Transverse colon (tissue), 4 donors: ENCODE measurements at regions not wholly inside any gene's neighbourhood (a gene's known extent, or its start where the extent isn't known, plus 50 kb on each side); places are given as distances from the start of the nearest gene placed in this dataset.

Experiments used
- DNase-seq: peaks from one replicate; pipeline ENCODE4 v3.0.0-alpha.2; 2019
- H3K27ac ChIP-seq, 4 donors: fragments of 200-600 bp; sonication (generic); 2 replicates each; pipeline ENCODE4 v1.5.1; 2016 to 2018; ENCODE audit warnings: inconsistent platforms in 4 of 4
- H3K27me3 ChIP-seq: fragments of 200-600 bp; sonication (generic); 2 replicates; pipeline ENCODE4 v1.5.1; 2017; ENCODE audit warnings: inconsistent platforms
- H3K36me3 ChIP-seq, 4 donors: fragments of 200-600 bp; sonication (generic); 2 replicates each; pipeline ENCODE4 v1.5.1; 2017 to 2019; ENCODE audit warnings: inconsistent platforms in 4 of 4
- H3K4me1 ChIP-seq, 4 donors: fragments of 200-600 bp; sonication (generic); 2 replicates each; pipeline ENCODE4 v1.5.1; 2017 to 2020; ENCODE audit warnings: inconsistent platforms in 4 of 4
- H3K4me3 ChIP-seq, 4 donors: fragments of 200-600 bp; sonication (generic); 1 replicate in 1 of 4; 2 replicates in 3 of 4; pipeline versions ENCODE4 v1.5.1 to v1.6.1; 2017 to 2019; ENCODE audit warnings: inconsistent platforms in 4 of 4
- H3K9me3 ChIP-seq, 2 donors: fragments of 200-600 bp; sonication (generic); 2 replicates each; pipeline ENCODE4 v1.5.1; 2017 to 2019; ENCODE audit warnings: inconsistent platforms in 2 of 2
- EP300 ChIP-seq: sonication (generic); formaldehyde crosslinking; IDR thresholded peaks from one replicate; pipeline ENCODE4 v1.6.1; 2017; ENCODE audit warnings: antibody characterized with exemption, low read depth
- POLR2A ChIP-seq: fragments of 450-650 bp; IDR thresholded peaks from one replicate; pipeline ENCODE4 v1.6.1; 2016; ENCODE audit warnings: antibody characterized with exemption, mild to moderate bottlenecking, moderate library complexity
- POLR2AphosphoS5 ChIP-seq, 3 donors: sonication (generic); formaldehyde crosslinking; IDR thresholded peaks; one replicate each; pipeline ENCODE4 v1.6.1; 2016; ENCODE audit warnings: antibody characterized with exemption in 3 of 3
- WGBS, 2 donors: methylation state at CpG; one replicate each; pipeline ENCODE4 v1.1.5; 2018; ENCODE audit warnings: low coverage in 1 of 2; 5-methylcytosine and 5-hydroxymethylcytosine counted together
- in situ Hi-C, 4 donors: fragments of 200-750 bp; cut with MboI; loops; one replicate each; pipeline versions ENCODE4 v1.15.0 to v1.15.1; 2017; ENCODE audit warnings: low sequenced_read_pairs in 3 of 4, low pct_ligation_motif_present in 1 of 4, low pct_unique_long_range_greater_than_20kb in 1 of 4
- intact Hi-C: fragments of 100-400 bp; cut with DNase I; formaldehyde crosslinking; loops from one replicate; pipeline ENCODE4 v1.15.1; 2023; ENCODE audit warnings: low total_unique reads
- TF ChIP-seq, protein P1 (sequence below), 5 experiments: fragments of 200-600 bp in 3 of 5; fragments of 450-650 bp in 2 of 5; sonication (generic) in 3 of 5; IDR thresholded peaks; 1 replicate in 2 of 5; 2 replicates in 3 of 5; pipeline ENCODE4 v1.5.1; 2016 to 2017; ENCODE audit warnings: antibody characterized with exemption in 5 of 5, inconsistent platforms in 3 of 5, mild to moderate bottlenecking in 2 of 5, moderate library complexity in 1 of 5

- H3K4me3 ChIP-seq: no peak overlapping the region
- TF ChIP-seq, protein P1, sequence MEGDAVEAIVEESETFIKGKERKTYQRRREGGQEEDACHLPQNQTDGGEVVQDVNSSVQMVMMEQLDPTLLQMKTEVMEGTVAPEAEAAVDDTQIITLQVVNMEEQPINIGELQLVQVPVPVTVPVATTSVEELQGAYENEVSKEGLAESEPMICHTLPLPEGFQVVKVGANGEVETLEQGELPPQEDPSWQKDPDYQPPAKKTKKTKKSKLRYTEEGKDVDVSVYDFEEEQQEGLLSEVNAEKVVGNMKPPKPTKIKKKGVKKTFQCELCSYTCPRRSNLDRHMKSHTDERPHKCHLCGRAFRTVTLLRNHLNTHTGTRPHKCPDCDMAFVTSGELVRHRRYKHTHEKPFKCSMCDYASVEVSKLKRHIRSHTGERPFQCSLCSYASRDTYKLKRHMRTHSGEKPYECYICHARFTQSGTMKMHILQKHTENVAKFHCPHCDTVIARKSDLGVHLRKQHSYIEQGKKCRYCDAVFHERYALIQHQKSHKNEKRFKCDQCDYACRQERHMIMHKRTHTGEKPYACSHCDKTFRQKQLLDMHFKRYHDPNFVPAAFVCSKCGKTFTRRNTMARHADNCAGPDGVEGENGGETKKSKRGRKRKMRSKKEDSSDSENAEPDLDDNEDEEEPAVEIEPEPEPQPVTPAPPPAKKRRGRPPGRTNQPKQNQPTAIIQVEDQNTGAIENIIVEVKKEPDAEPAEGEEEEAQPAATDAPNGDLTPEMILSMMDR (IDR thresholded peaks at IDR 0.05): no peak
- TF ChIP-seq EP300 (no peak), POLR2A (no peak), POLR2AphosphoS5 (IDR thresholded peaks at IDR 0.05) (no peak)
- no peaks in the 10 kb centered on the region for H3K27me3 ChIP-seq
- no peak overlapping the region for H3K27ac ChIP-seq
- no peak for DNase-seq
- no peaks in the 10 kb centered on the region for H3K4me1 ChIP-seq
- H3K9me3 ChIP-seq: peaks cover 4 to 8% of the 10 kb centered on the region in 2 donors
- intact Hi-C loops (no loop called here), in situ Hi-C loops (no loop called here)
- no peaks in the 10 kb centered on the region for H3K36me3 ChIP-seq
- WGBS, 2 donors: 92% methylated on average over 4 of the region's 4 CpGs; no CpG with 5 or more reads in 1 of the 2 donors
These were observed 142.9 kb downstream of the ARRDC3 start for GRCh38 chr5:91240175-91240574.

DNA sequence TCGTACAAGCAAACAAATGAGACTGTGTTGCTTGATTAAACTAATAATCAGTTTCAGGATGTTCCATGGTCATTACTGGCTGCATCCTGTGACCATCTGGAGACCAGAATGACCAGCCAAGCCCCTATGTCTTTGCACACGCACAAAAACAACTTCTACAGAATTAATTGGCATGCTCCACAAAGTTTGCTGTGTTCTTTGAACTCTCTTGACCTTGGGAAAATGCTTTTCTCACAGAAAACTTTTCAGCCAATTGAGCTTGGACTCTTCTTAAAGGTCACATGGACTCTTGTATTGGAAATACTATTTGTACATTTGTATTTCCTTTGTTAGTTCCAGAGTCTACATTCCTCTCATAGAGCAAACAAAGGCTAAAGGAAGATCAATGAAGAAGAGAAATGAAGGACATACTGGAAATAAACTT, 147.8 kb downstream of the ARRDC3 start:
- intact Hi-C loops (no loop called here), in situ Hi-C loops (no loop called here)
- Histone ChIP-seq H3K9me3 (no peaks in the 10 kb centered on the region), H3K36me3 (no peaks in the 10 kb centered on the region), H3K27me3 (no peaks in the 10 kb centered on the region), H3K4me3 (no peak overlapping the region), H3K4me1 (peaks cover 0 to 4% (median 0%) of the 10 kb centered on the region in 4 donors), H3K27ac (peak overlapping the region in 1 of 4 donors; percentile 41)
- WGBS, 2 donors: 64 to 88% methylated on average over 1 to 2 of the region's 2 CpGs
- peak in 1 of 3 donors; percentile 10 for TF ChIP-seq POLR2AphosphoS5 (IDR thresholded peaks at IDR 0.05)
- no peak for TF ChIP-seq EP300
- DNase-seq: no peak

GRCh38 chr5:91232523-91232922, 150.6 kb downstream of the ARRDC3 start:
- in situ Hi-C loops: no loop called here
- Histone ChIP-seq H3K27ac (no peak overlapping the region), H3K36me3 (no peaks in the 10 kb centered on the region), H3K27me3 (no peaks in the 10 kb centered on the region), H3K4me3 (no peak overlapping the region), H3K4me1 (peaks cover 0 to 4% (median 0%) of the 10 kb centered on the region in 4 donors), H3K9me3 (no peaks in the 10 kb centered on the region)
- no peak for TF ChIP-seq POLR2AphosphoS5 (IDR thresholded peaks at IDR 0.05)
- no peak for TF ChIP-seq POLR2A
- TF ChIP-seq, protein P1 (IDR thresholded peaks at IDR 0.05): no peak
- no peak for TF ChIP-seq EP300
- intact Hi-C loops: no loop called here
- WGBS, 2 donors: 40 to 48% methylated on average over 3 of the region's 3 CpGs
- DNase-seq: no peak

DNA sequence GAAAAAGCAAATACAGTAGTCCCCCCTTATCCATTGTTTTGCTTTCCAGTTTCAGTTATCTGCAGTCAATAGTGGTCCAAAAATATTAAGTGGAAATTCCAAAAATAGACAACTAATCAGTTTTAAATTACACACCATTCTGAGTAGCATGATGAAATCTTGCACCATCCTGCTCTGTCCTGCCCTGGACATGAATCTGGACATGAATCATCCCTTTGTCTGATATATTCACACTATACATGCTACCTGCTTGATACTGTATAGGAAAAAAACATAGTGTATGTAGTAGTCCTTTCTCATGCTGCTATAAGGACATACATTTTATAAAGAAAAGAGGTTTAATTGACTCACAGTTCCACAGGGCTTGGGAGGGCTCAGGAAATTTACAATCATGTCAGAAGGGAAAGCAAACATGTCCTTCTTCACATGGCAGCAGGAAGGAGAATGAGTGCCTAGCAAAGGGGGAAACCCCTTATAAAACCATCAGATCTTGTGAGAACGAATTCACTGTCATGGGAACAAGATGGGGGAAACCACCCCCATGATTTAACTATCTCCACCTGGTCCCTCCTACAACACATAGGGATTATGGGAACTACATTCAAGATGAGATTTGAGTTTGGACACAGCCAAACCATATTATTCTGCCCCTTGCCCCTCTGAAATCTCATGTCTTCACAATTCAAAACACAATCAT, 153.9 kb downstream of the ARRDC3 start:
- no peak for DNase-seq
- Histone ChIP-seq H3K4me1 (peaks cover 0 to 4% (median 0%) of the 10 kb centered on the region in 4 donors), H3K36me3 (no peaks in the 10 kb centered on the region), H3K9me3 (no peaks in the 10 kb centered on the region), H3K27ac (no peak overlapping the region), H3K4me3 (no peak overlapping the region), H3K27me3 (no peaks in the 10 kb centered on the region)
- 57 to 69% methylated on average over 1 of the region's 1 CpG for WGBS, 2 donors
- in situ Hi-C loops: loop anchor here in 2 of 4 donors (10.0 kb wide), 1 partner anchor 156 kb away; the partner anchor contains the start of gene ARRDC3 (in 2 of the 2)
- intact Hi-C loops: no loop called here
- TF ChIP-seq, protein P1 (IDR thresholded peaks at IDR 0.05): no peak
- no peak for TF ChIP-seq POLR2AphosphoS5 (IDR thresholded peaks at IDR 0.05)
- no peak for TF ChIP-seq EP300
- TF ChIP-seq POLR2A: no peak
